Astrocyte of the cerebellum (primary cell): ENCODE measurements at regions not wholly inside any gene's neighbourhood (a gene's known extent, or its start where the extent isn't known, plus 50 kb on each side); places are given as distances from the start of the nearest gene placed in this dataset.
"Not testable (repeated sequence)": the region's sequence is repeated elsewhere in the genome, so short reads cannot be mapped to it uniquely, and the experiment has no call there.

Experiments
- DNase-seq: peaks from one replicate; pipeline ENCODE4 v3.0.0-alpha.2; 2011; ENCODE audit warnings: low read depth
- H3K4me3 ChIP-seq: 2 replicates; pipeline ENCODE4 v1.5.1; 2011; ENCODE audit warnings: mild to moderate bottlenecking, low read depth, low read length, moderate library complexity
- CTCF ChIP-seq: IDR thresholded peaks from 2 replicates; pipeline ENCODE4 v1.5.1; 2012; ENCODE audit warnings: low read length, low read depth, moderate library complexity, mild to moderate bottlenecking; ENCODE audit errors: missing control alignments
- in situ Hi-C: cut with HindIII; loops from 2 replicates; pipeline ENCODE4 v1.10.0; 2017; ENCODE audit warnings: low sequenced_read_pairs

- no peak overlapping the region for H3K4me3 ChIP-seq
- TF ChIP-seq CTCF, result no peak
- in situ Hi-C loops, result loop anchor here (5.0 kb wide), 1 partner anchor 78 kb away; no protein-coding TSS in a partner anchor
- no peak for DNase-seq
Measured at GRCh38 chr10:8688881-8689280, 634.4 kb downstream of the GATA3 start.

GRCh38 chr10:8691498-8692017, 637.1 kb downstream of the GATA3 start:
- no peak for TF ChIP-seq CTCF
- DNase-seq, result no peak
- H3K4me3 ChIP-seq, result no peak overlapping the region
- in situ Hi-C loops, result no loop called here

- H3K4me3 ChIP-seq, DNase-seq: not testable (repeated sequence)
Measured at GRCh38 chr10:8693635-8694034, 639.1 kb downstream of the GATA3 start.

GRCh38 chr10:8696746-8697145, 642.3 kb downstream of the GATA3 start:
- DNase-seq, result no peak
- in situ Hi-C loops, result no loop called here
- TF ChIP-seq CTCF, result no peak
- H3K4me3 ChIP-seq, result no peak overlapping the region

More at GRCh38 chr10:8693635-8694034, 639.1 kb downstream of the GATA3 start:
- in situ Hi-C loops, result not testable (repeated sequence)

- DNase-seq, result no peak
- TF ChIP-seq CTCF, result no peak
- in situ Hi-C loops, result no loop called here
- no peak overlapping the region for H3K4me3 ChIP-seq
Measured at GRCh38 chr10:8700689-8701088, 646.2 kb downstream of the GATA3 start.

- no peak for DNase-seq
- no peak for TF ChIP-seq CTCF
- in situ Hi-C loops, result no loop called here
- H3K4me3 ChIP-seq, result no peak overlapping the region
Measured at GRCh38 chr10:8702181-8702580, 647.7 kb downstream of the GATA3 start.

GRCh38 chr10:8705415-8705814, 650.9 kb downstream of the GATA3 start:
- no peak for TF ChIP-seq CTCF
- DNase-seq, result no peak
- H3K4me3 ChIP-seq, result no peak overlapping the region
- in situ Hi-C loops, result no loop called here
